KMS-11 (cell line): ENCODE measurements at regions not wholly inside any gene's neighbourhood (a gene's known extent, or its start where the extent isn't known, plus 50 kb on each side); places are given as distances from the start of the nearest gene placed in this dataset.

Experiments
- H2AFZ ChIP-seq: fragments of 200-600 bp; sonication (generic); 2 replicates; pipeline ENCODE4 v1.6.1; 2016; ENCODE audit warnings: antibody characterized with exemption, mixed run types, low read depth
- H3K27ac ChIP-seq: fragments of 200-600 bp; sonication (generic); 2 replicates; pipeline ENCODE4 v1.6.1; 2016; ENCODE audit warnings: mild to moderate bottlenecking, mixed run types
- H3K27me3 ChIP-seq: fragments of 200-600 bp; sonication (generic); 2 replicates; pipeline ENCODE4 v1.6.1; 2017; ENCODE audit warnings: mild to moderate bottlenecking, low read depth, mixed run types, moderate library complexity; ENCODE audit not compliant: insufficient read depth
- H3K36me3 ChIP-seq: fragments of 200-600 bp; sonication (generic); 2 replicates; pipeline ENCODE4 v1.6.1; 2017; ENCODE audit warnings: mild to moderate bottlenecking, mixed run types; ENCODE audit not compliant: insufficient read depth
- H3K4me1 ChIP-seq: fragments of 200-600 bp; sonication (generic); 2 replicates; pipeline ENCODE4 v1.6.1; 2016; ENCODE audit warnings: mild to moderate bottlenecking, low read depth, mixed run types; ENCODE audit not compliant: poor library complexity, severe bottlenecking
- H3K4me2 ChIP-seq: fragments of 200-600 bp; sonication (generic); 2 replicates; pipeline ENCODE4 v1.7.0; 2016; ENCODE audit warnings: mild to moderate bottlenecking, mixed run types
- H3K4me3 ChIP-seq: fragments of 200-600 bp; sonication (generic); IDR thresholded peaks from 2 replicates; pipeline ENCODE4 v1.6.1; 2017; ENCODE audit warnings: low read depth, low read length, mixed read lengths; ENCODE audit not compliant: insufficient read depth
- H3K79me2 ChIP-seq: fragments of 200-600 bp; sonication (generic); 2 replicates; pipeline ENCODE4 v1.6.1; 2016; ENCODE audit warnings: low read depth, mixed run types; ENCODE audit not compliant: insufficient read depth
- H3K9ac ChIP-seq: fragments of 200-600 bp; sonication (generic); 2 replicates; pipeline ENCODE4 v1.6.1; 2016; ENCODE audit warnings: mild to moderate bottlenecking, mixed run types
- H4K20me1 ChIP-seq: fragments of 200-600 bp; sonication (generic); 2 replicates; pipeline ENCODE4 v1.6.1; 2016; ENCODE audit warnings: mild to moderate bottlenecking, mixed run types; ENCODE audit not compliant: insufficient read depth
- TF ChIP-seq, protein P1 (sequence below): fragments of 200-600 bp; sonication (generic); conservative IDR thresholded peaks from 2 replicates; pipeline ENCODE4 v1.6.1; 2017; ENCODE audit warnings: low read depth, mild to moderate bottlenecking, antibody characterized with exemption, low read length, moderate library complexity, mixed read lengths

DNA sequence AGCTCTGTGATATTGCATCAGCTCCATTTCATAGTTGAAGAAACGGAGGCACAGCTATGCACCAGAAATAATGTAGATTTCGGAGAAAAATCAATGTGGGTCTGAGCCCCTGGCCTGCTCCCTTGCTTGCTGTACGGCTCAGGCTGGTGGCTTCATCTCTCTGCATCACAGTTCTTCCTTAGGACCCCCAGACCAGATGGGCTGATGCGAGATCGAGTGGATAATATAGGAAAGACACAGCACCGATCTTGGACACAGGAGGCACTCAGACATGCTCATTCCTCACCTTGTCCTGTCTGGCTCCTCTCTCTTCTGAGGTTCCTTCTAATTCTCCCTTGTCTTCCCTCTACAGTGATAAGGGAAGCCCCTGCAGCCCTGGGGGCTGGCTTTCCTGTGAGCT, 365.9 kb upstream of the ZMIZ1 start:
- Histone ChIP-seq H3K4me2 (no peak overlapping the region), H2AFZ (no peak overlapping the region), H3K27me3 (no peaks in the 10 kb centered on the region), H3K4me1 (no peaks in the 10 kb centered on the region), H3K79me2 (no peaks in the 10 kb centered on the region), H4K20me1 (no peaks in the 10 kb centered on the region), H3K9ac (no peak overlapping the region), H3K36me3 (no peaks in the 10 kb centered on the region), H3K4me3 (no peak overlapping the region), H3K27ac (no peak overlapping the region)
- TF ChIP-seq, protein P1, sequence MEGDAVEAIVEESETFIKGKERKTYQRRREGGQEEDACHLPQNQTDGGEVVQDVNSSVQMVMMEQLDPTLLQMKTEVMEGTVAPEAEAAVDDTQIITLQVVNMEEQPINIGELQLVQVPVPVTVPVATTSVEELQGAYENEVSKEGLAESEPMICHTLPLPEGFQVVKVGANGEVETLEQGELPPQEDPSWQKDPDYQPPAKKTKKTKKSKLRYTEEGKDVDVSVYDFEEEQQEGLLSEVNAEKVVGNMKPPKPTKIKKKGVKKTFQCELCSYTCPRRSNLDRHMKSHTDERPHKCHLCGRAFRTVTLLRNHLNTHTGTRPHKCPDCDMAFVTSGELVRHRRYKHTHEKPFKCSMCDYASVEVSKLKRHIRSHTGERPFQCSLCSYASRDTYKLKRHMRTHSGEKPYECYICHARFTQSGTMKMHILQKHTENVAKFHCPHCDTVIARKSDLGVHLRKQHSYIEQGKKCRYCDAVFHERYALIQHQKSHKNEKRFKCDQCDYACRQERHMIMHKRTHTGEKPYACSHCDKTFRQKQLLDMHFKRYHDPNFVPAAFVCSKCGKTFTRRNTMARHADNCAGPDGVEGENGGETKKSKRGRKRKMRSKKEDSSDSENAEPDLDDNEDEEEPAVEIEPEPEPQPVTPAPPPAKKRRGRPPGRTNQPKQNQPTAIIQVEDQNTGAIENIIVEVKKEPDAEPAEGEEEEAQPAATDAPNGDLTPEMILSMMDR, result no peak

DNA sequence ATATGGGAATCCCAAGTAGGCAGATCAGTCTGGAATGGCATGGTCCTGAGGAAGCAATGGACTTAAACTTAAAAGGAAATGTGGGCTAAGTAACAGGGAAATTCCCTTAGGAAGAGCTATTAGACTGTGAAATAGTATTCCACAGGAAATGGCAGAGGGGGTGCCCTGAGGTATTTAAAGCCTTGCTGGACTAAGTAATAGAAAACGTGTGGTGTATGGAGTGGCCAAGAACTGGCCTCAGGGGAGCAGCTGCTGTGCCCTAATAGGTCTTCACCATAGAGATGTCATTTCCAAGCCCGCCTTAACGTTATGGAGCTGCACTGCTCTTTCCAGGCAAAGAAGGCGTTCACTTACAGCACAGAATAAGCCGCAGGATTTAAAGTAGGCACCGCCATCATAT, 365.2 kb upstream of the ZMIZ1 start:
- Histone ChIP-seq H3K4me3 (no peak overlapping the region), H4K20me1 (no peaks in the 10 kb centered on the region), H3K4me1 (no peaks in the 10 kb centered on the region), H3K79me2 (no peaks in the 10 kb centered on the region), H3K4me2 (no peak overlapping the region), H3K9ac (no peak overlapping the region), H3K27ac (no peak overlapping the region), H3K36me3 (no peaks in the 10 kb centered on the region), H2AFZ (no peak overlapping the region), H3K27me3 (no peaks in the 10 kb centered on the region)
- TF ChIP-seq, protein P1, result no peak

DNA sequence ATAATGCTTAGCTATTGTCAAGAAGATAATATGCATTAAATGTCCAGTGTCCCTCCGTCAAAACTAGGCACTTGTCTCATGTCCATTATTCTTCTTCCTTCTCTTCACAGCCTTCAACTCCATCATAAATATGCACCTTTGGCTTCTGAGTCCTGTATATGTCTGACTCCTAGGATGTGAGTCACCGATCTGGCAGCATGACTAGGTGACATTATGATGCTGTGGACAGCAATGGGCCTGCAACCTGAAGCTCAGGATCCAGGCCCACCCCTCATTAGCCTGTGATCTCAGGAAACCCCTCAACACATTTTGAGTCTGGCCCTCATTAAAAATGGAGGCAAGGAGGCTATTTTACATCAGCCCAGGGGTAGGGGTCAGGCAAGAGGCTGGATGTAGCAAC, 362.5 kb upstream of the ZMIZ1 start:
- H3K36me3 ChIP-seq, result no peaks in the 10 kb centered on the region
- no peaks in the 10 kb centered on the region for H4K20me1 ChIP-seq
- H3K4me2 ChIP-seq, result no peak overlapping the region
- no peaks in the 10 kb centered on the region for H3K27me3 ChIP-seq
- no peak overlapping the region for H2AFZ ChIP-seq
- H3K79me2 ChIP-seq, result no peaks in the 10 kb centered on the region
- H3K27ac ChIP-seq, result no peak overlapping the region
- TF ChIP-seq, protein P1, result no peak
- H3K4me1 ChIP-seq, result no peaks in the 10 kb centered on the region
- H3K4me3 ChIP-seq, result no peak overlapping the region
- H3K9ac ChIP-seq, result no peak overlapping the region

DNA sequence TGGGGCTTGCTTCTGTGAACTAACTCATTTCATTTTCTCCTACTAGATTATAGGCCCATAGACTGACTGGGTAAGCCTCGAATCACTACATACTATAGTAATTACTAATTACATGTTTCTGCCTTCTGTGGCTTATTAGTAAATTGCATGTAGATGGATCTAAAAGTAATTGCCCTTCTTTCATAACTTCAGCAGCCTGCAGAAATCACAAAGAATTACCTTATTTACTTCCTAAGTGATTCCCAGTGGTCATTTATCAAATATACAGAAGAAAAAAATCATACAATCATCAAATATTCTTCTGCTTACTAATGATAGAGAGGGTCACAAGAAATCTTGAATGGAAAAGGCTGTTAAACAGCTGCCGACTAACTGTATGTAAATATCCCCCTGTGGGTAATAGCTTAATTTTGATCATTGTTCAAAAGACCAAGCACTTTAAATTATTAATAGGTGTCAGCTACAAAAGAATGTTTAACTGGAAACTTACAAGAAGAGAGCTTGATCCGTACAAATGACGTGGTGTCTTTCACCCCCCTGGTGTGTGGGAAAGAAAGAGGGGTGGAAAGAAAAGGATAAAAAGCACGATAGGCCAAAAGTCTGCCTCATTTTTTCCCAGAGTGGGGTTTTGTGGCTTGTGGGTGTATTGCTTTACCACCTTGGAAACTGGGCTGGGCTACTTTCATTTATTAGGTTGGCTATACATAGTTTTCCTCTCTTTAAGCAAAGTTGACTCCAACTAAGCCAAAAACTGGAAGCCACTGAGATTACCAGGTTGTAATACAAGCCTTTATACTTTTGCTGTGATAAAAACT, 361.8 kb upstream of the ZMIZ1 start:
- Histone ChIP-seq H3K4me1 (no peaks in the 10 kb centered on the region), H3K4me3 (no peak overlapping the region)
- TF ChIP-seq, protein P1, result no peak

More for the DNA sequence above, 361.8 kb upstream of the ZMIZ1 start:
- Histone ChIP-seq H3K79me2 (no peaks in the 10 kb centered on the region), H4K20me1 (no peaks in the 10 kb centered on the region), H3K36me3 (no peaks in the 10 kb centered on the region), H3K4me2 (no peak overlapping the region), H3K9ac (no peak overlapping the region), H2AFZ (no peak overlapping the region), H3K27me3 (no peaks in the 10 kb centered on the region), H3K27ac (no peak overlapping the region)
